SK-N-SH (cell line): ENCODE measurements at regions not wholly inside any gene's neighbourhood (a gene's known extent, or its start where the extent isn't known, plus 50 kb on each side); places are given as distances from the start of the nearest gene placed in this dataset.

Experiments used
- CTCF ChIA-PET: fragments of 300-600, 350-600 bp; formaldehyde crosslinking; extraction: SDS; loops from one replicate; lab custom pipeline; 2021; lab: Yijun Ruan, JAX
- POLR2A ChIA-PET: fragments of 350-600 bp; sonication (Branson Sonifier 250); formaldehyde crosslinking; extraction: SDS; loops from one replicate; lab custom pipeline; 2020; ENCODE audit warnings: antibody characterized with exemption, inconsistent platforms; lab: Yijun Ruan, JAX
- DNase-seq: peaks from one replicate; pipeline ENCODE4 v3.0.0; 2012
- H2AFZ ChIP-seq: fragments of 200-600 bp; sonication (generic); 2 replicates; pipeline ENCODE4 v1.8.1; 2016; ENCODE audit warnings: antibody characterized with exemption, mild to moderate bottlenecking, low read depth
- H3F3A ChIP-seq: fragments of 200-600 bp; sonication (generic); replicated peaks from 2 replicates; pipeline ENCODE3; 2016; ENCODE audit warnings: antibody characterized with exemption, mild to moderate bottlenecking; ENCODE audit not compliant: insufficient read depth
- H3K27ac ChIP-seq, 2 experiments: fragments of 200-500 bp in 1 of 2; fragments of 200-600 bp in 1 of 2; sonication (Bioruptor generic) in 1 of 2; sonication (generic), shearing (Covaris generic) in 1 of 2; 2 replicates each; pipeline versions ENCODE4 v1.5.1 to v1.6.1; 2014 to 2016; ENCODE audit warnings: low read depth in 2 of 2, inconsistent platforms in 1 of 2, low read length in 1 of 2, mild to moderate bottlenecking in 1 of 2, mixed read lengths in 1 of 2
- H3K27me3 ChIP-seq: fragments of 200-600 bp; sonication (generic), shearing (Covaris generic); 2 replicates; pipeline ENCODE4 v1.6.1; 2016; ENCODE audit warnings: mixed run types; ENCODE audit not compliant: insufficient read depth
- H3K36me3 ChIP-seq, 2 experiments: fragments of 200-500 bp in 1 of 2; fragments of 200-600 bp in 1 of 2; sonication (Bioruptor generic) in 1 of 2; sonication (generic) in 1 of 2; replicated peaks in 1 of 2; 2 replicates each; pipeline versions ENCODE3 to v1.5.1; 2014 to 2016; ENCODE audit warnings: low read length in 1 of 2, mild to moderate bottlenecking in 1 of 2; ENCODE audit not compliant: insufficient read depth in 2 of 2, control insufficient read depth in 1 of 2
- H3K4me1 ChIP-seq, 2 experiments: fragments of 200-500 bp in 1 of 2; fragments of 200-600 bp in 1 of 2; sonication (Bioruptor generic) in 1 of 2; sonication (generic), shearing (Covaris generic) in 1 of 2; 2 replicates each; pipeline versions ENCODE4 v1.5.1 to v1.6.1; 2014 to 2016; ENCODE audit warnings: low read depth in 1 of 2, low read length in 1 of 2, mixed run types in 1 of 2; ENCODE audit not compliant: insufficient read depth in 2 of 2, control insufficient read depth in 1 of 2
- H3K4me2 ChIP-seq: fragments of 200-600 bp; sonication (generic), shearing (Covaris generic); 2 replicates; pipeline ENCODE4 v1.6.1; 2017; ENCODE audit warnings: mixed run types
- H3K4me3 ChIP-seq, 2 experiments: fragments of 200-500 bp in 1 of 2; fragments of 200-600 bp in 1 of 2; sonication (Bioruptor generic) in 1 of 2; sonication (generic), shearing (Covaris generic) in 1 of 2; 2 replicates each; pipeline versions ENCODE4 v1.5.1 to v1.8.1; 2014 to 2016; ENCODE audit warnings: low read depth in 2 of 2, inconsistent platforms in 1 of 2, low read length in 1 of 2, mild to moderate bottlenecking in 1 of 2, mixed read lengths in 1 of 2, moderate library complexity in 1 of 2
- H3K79me2 ChIP-seq: fragments of 200-600 bp; sonication (generic); 2 replicates; pipeline ENCODE4 v1.8.1; 2017; ENCODE audit warnings: mild to moderate bottlenecking; ENCODE audit not compliant: insufficient read depth
- H3K9ac ChIP-seq: fragments of 200-600 bp; sonication (generic); 2 replicates; pipeline ENCODE4 v1.6.1; 2017; ENCODE audit warnings: mixed run types
- H3K9me2 ChIP-seq: fragments of 200-600 bp; sonication (generic); 2 replicates; pipeline ENCODE4 v1.6.1; 2017; ENCODE audit warnings: mixed run types
- H3K9me3 ChIP-seq: fragments of 200-600 bp; sonication (generic); 2 replicates; pipeline ENCODE4 v1.6.1; 2017; ENCODE audit warnings: mixed run types, mild to moderate bottlenecking, moderate library complexity
- H4K20me1 ChIP-seq: fragments of 200-600 bp; sonication (generic); 2 replicates; pipeline ENCODE4 v1.6.1; 2017; ENCODE audit warnings: mild to moderate bottlenecking, mixed run types; ENCODE audit not compliant: insufficient read depth
- CHD2 ChIP-seq: fragments of 150-350 bp; IDR thresholded peaks from 2 replicates; pipeline ENCODE4 v1.6.1; 2018; ENCODE audit warnings: low read length; ENCODE audit not compliant: partially characterized antibody
- ELF1 ChIP-seq: IDR thresholded peaks from 2 replicates; pipeline ENCODE4 v1.4.0; 2012
- EP300 ChIP-seq, 2 experiments: IDR thresholded peaks; 2 replicates each; pipeline versions ENCODE4 v1.4.0 to v1.6.1; 2012; ENCODE audit warnings: borderline replicate concordance in 1 of 2, low read depth in 1 of 2, low read length in 1 of 2
- EZH2phosphoT487 ChIP-seq: fragments of 200-600 bp; sonication (generic); IDR thresholded peaks from 2 replicates; pipeline ENCODE4 v1.6.1; 2017; ENCODE audit warnings: low read depth, mixed run types, mild to moderate bottlenecking, antibody characterized with exemption, moderate library complexity, borderline replicate concordance
- FOXJ3 ChIP-seq: sonication (generic); formaldehyde crosslinking; IDR thresholded peaks from 2 replicates; pipeline ENCODE4 v1.5.1; 2020; ENCODE audit warnings: mild to moderate bottlenecking, missing genetic modification reagents
- FOXM1 ChIP-seq: IDR thresholded peaks from 2 replicates; pipeline ENCODE4 v1.4.0; 2012; ENCODE audit warnings: low read depth, mild to moderate bottlenecking
- GATA2 ChIP-seq: sonication (generic); formaldehyde crosslinking; IDR thresholded peaks from 2 replicates; pipeline ENCODE4 v1.5.0; 2020; ENCODE audit warnings: mild to moderate bottlenecking, missing genetic modification reagents
- MXI1 ChIP-seq: IDR thresholded peaks from 2 replicates; pipeline ENCODE4 v1.6.1; 2012; ENCODE audit warnings: mild to moderate bottlenecking, low read depth, low read length, improper control_type of control experiment
- NFIC ChIP-seq: IDR thresholded peaks from 2 replicates; pipeline ENCODE4 v1.4.0; 2012; ENCODE audit warnings: borderline replicate concordance
- POLR2AphosphoS5 ChIP-seq: IDR thresholded peaks from 2 replicates; pipeline ENCODE4 v1.6.1; 2012; ENCODE audit warnings: low read depth, low read length
- RCOR1 ChIP-seq: fragments of 150-350 bp; IDR thresholded peaks from 2 replicates; pipeline ENCODE4 v1.6.1; 2017; ENCODE audit warnings: antibody characterized with exemption, low read length
- REST ChIP-seq: IDR thresholded peaks from 2 replicates; pipeline ENCODE4 v1.6.1; 2012; ENCODE audit warnings: mild to moderate bottlenecking, low read depth, low read length, moderate library complexity
- RXRA ChIP-seq: IDR thresholded peaks from 2 replicates; pipeline ENCODE4 v1.4.0; 2012; ENCODE audit warnings: low read depth, mild to moderate bottlenecking, borderline replicate concordance
- TAF1 ChIP-seq: IDR thresholded peaks from 2 replicates; pipeline ENCODE4 v1.6.1; 2012; ENCODE audit warnings: low read depth, mild to moderate bottlenecking, low read length, moderate library complexity, borderline replicate concordance
- TEAD4 ChIP-seq: IDR thresholded peaks from 2 replicates; pipeline ENCODE4 v1.4.0; 2012; ENCODE audit warnings: mild to moderate bottlenecking, borderline replicate concordance; ENCODE audit not compliant: insufficient read depth
- USF1 ChIP-seq: IDR thresholded peaks from 2 replicates; pipeline ENCODE4 v1.4.0; 2012; ENCODE audit warnings: low read depth, borderline replicate concordance
- YY1 ChIP-seq: IDR thresholded peaks from 2 replicates; pipeline ENCODE4 v1.4.0; 2012; ENCODE audit warnings: low read depth, mild to moderate bottlenecking
- WGBS: methylation state at CpG from one replicate; pipeline ENCODE4 v1.1.6; 2017; ENCODE audit warnings: low lambda C conversion rate; 5-methylcytosine and 5-hydroxymethylcytosine counted together
- TF ChIP-seq, protein P1 (sequence below): fragments of 150-350 bp; IDR thresholded peaks from 2 replicates; pipeline ENCODE4 v1.6.1; 2016; ENCODE audit warnings: mild to moderate bottlenecking, low read depth, low read length
- TF ChIP-seq, protein P2 (sequence below): IDR thresholded peaks from 2 replicates; pipeline ENCODE4; 2012
- TF ChIP-seq, protein P3 (sequence below): fragments of 150-350 bp; IDR thresholded peaks from 2 replicates; pipeline ENCODE4 v1.6.1; 2017; ENCODE audit warnings: antibody characterized with exemption, low read length, low read depth, borderline replicate concordance

DNA sequence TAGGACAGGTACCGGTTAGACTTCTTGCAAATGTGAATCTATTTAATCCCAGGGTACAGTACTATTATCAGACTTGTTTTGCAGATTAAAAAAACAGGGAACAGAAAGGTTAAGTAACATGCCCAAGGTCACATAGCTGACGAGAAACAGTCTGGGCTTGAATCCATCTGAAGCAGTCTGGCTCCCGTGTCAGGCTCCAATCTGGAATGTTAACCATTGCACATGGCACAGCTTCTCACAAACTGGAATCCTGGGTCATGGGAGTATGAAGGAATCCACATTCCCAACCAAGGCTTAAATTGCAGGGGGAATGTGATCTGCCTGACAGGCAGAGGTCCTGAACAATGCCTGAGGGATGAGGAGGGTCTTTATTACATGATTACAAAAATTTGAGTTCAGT lies 187.5 kb upstream of the SPTLC3 start:
- Histone ChIP-seq H4K20me1 (no peaks in the 10 kb centered on the region), H3K27ac (no peak overlapping the region), H2AFZ (no peak overlapping the region), H3K4me2 (no peak overlapping the region), H3K36me3 (no peaks in the 10 kb centered on the region), H3F3A (no peaks in the 10 kb centered on the region), H3K9me2 (no peaks in the 10 kb centered on the region), H3K9ac (no peak overlapping the region), H3K4me1 (no peaks in the 10 kb centered on the region), H3K4me3 (no peak overlapping the region), H3K9me3 (no peaks in the 10 kb centered on the region), H3K79me2 (no peaks in the 10 kb centered on the region), H3K27me3 (no peaks in the 10 kb centered on the region)
- TF ChIP-seq, protein P1, sequence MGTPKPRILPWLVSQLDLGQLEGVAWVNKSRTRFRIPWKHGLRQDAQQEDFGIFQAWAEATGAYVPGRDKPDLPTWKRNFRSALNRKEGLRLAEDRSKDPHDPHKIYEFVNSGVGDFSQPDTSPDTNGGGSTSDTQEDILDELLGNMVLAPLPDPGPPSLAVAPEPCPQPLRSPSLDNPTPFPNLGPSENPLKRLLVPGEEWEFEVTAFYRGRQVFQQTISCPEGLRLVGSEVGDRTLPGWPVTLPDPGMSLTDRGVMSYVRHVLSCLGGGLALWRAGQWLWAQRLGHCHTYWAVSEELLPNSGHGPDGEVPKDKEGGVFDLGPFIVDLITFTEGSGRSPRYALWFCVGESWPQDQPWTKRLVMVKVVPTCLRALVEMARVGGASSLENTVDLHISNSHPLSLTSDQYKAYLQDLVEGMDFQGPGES = no peak
- TF ChIP-seq EZH2phosphoT487 = no peak
- TF ChIP-seq POLR2AphosphoS5 = no peak
- no peak for TF ChIP-seq YY1
- TF ChIP-seq TAF1 = no peak
- TF ChIP-seq GATA2 (CRISPR knock-in tag) = no peak
- no peak for TF ChIP-seq USF1
- TF ChIP-seq RCOR1 = no peak
- no peak for TF ChIP-seq TEAD4
- no peak for TF ChIP-seq MXI1
- TF ChIP-seq CHD2 = no peak
- no peak for TF ChIP-seq EP300 (IDR thresholded peaks at IDR 0.05; ENCODE audit: borderline replicate concordance in 1 of 2, low read depth in 1 of 2, low read length in 1 of 2)
- TF ChIP-seq, protein P2, sequence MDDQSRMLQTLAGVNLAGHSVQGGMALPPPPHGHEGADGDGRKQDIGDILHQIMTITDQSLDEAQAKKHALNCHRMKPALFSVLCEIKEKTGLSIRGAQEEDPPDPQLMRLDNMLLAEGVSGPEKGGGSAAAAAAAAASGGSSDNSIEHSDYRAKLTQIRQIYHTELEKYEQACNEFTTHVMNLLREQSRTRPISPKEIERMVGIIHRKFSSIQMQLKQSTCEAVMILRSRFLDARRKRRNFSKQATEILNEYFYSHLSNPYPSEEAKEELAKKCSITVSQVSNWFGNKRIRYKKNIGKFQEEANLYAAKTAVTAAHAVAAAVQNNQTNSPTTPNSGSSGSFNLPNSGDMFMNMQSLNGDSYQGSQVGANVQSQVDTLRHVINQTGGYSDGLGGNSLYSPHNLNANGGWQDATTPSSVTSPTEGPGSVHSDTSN = no peak
- no peak for TF ChIP-seq ELF1
- no peak for TF ChIP-seq RXRA
- TF ChIP-seq FOXJ3 (CRISPR knock-in tag) = no peak
- no peak for DNase-seq
- ChIA-PET CTCF (no interaction called here), POLR2A (no interaction called here)
- 24% methylated on average over 3 of the region's 3 CpGs for WGBS

DNA sequence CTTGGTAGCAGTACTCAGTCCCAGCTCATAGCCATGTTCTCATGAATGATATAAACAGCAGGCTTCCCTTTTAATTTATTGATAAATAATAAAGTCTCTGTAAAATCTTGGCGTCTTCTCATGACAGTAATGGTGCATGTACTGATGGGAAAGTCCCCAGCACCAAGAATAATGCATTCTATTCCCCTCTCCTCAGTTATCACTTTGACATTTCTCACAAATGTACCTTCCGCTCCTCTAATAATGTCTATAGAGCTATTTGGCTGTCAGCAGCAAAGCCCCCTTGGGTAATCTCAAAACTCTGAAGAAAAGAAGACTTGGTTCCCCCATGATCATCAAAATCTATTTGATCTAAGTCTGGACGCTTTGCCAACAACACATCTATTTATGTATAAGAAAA lies 185.0 kb upstream of the SPTLC3 start:
- Histone ChIP-seq H3K4me3 (no peak overlapping the region), H2AFZ (no peak overlapping the region), H3K27me3 (no peaks in the 10 kb centered on the region), H3K9me3 (no peaks in the 10 kb centered on the region), H3K36me3 (no peaks in the 10 kb centered on the region), H3F3A (no peaks in the 10 kb centered on the region), H4K20me1 (no peaks in the 10 kb centered on the region), H3K4me1 (no peaks in the 10 kb centered on the region), H3K9me2 (no peaks in the 10 kb centered on the region), H3K27ac (no peak overlapping the region), H3K79me2 (no peaks in the 10 kb centered on the region), H3K9ac (no peak overlapping the region), H3K4me2 (no peak overlapping the region)
- ChIA-PET POLR2A (no interaction called here), CTCF (no interaction called here)
- DNase-seq = no peak
- WGBS = 31% methylated on average over 3 of the region's 3 CpGs
- TF ChIP-seq CHD2 = no peak
- TF ChIP-seq GATA2 (CRISPR knock-in tag) = no peak
- TF ChIP-seq, protein P3, sequence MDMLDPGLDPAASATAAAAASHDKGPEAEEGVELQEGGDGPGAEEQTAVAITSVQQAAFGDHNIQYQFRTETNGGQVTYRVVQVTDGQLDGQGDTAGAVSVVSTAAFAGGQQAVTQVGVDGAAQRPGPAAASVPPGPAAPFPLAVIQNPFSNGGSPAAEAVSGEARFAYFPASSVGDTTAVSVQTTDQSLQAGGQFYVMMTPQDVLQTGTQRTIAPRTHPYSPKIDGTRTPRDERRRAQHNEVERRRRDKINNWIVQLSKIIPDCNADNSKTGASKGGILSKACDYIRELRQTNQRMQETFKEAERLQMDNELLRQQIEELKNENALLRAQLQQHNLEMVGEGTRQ = no peak
- TF ChIP-seq FOXM1 = no peak
- TF ChIP-seq, protein P2 = no peak
- TF ChIP-seq REST = no peak
- no peak for TF ChIP-seq RCOR1
- TF ChIP-seq NFIC = no peak
